ENCODE measurements at regions not wholly inside any gene's neighbourhood (a gene's known extent, or its start where the extent isn't known, plus 50 kb on each side); places are given as distances from the start of the nearest gene placed in this dataset.

- H3K27ac ChIP-seq (ENCODE audit: low read depth in 1 of 2, low read length in 2 of 2): no peak overlapping the region
- no peak overlapping the region for H3K4me3 ChIP-seq (ENCODE audit: low read depth in 1 of 3, low read length in 3 of 3)
- TF ChIP-seq YY1 (IDR thresholded peaks at IDR 0.05) (no peak), GABPA (IDR thresholded peaks at IDR 0.05 in 1 of 2, conservative IDR thresholded peaks at IDR 0.05 in 1 of 2) (no peak), FOXA2 (IDR thresholded peaks at IDR 0.05) (no peak), TAF1 (conservative IDR thresholded peaks at IDR 0.05) (no peak)
- DNase-seq (ENCODE audit: low spot score): no peak
- H3K4me1 ChIP-seq (ENCODE audit: control insufficient read depth in 4 of 4, insufficient read depth in 4 of 4, low read length in 3 of 4): no peaks in the 10 kb centered on the region
- no peaks in the 10 kb centered on the region for H3K9me3 ChIP-seq (ENCODE audit: control insufficient read depth in 4 of 4, low read length in 3 of 4)
- H3K9ac ChIP-seq (ENCODE audit: low read depth in 1 of 2, low read length in 2 of 2): no peak overlapping the region
- peaks cover 0 to 2% (median 0%) of the 10 kb centered on the region in 4 donors for H3K27me3 ChIP-seq (ENCODE audit: control insufficient read depth in 4 of 4, insufficient read depth in 4 of 4, low read length in 3 of 4)
- WGBS: 61% methylated on average over 4 of the region's 4 CpGs
- H3K36me3 ChIP-seq (ENCODE audit: control insufficient read depth in 4 of 4, insufficient read depth in 3 of 4, low read depth in 1 of 4, low read length in 3 of 4): no peaks in the 10 kb centered on the region
These were observed 445.3 kb upstream of the ROBO1 start for GRCh38 chr3:80213086-80213485.

- Histone ChIP-seq H3K9ac (ENCODE audit: low read depth in 1 of 2, low read length in 2 of 2) (no peak overlapping the region), H3K9me3 (ENCODE audit: control insufficient read depth in 4 of 4, low read length in 3 of 4) (no peaks in the 10 kb centered on the region), H3K4me1 (ENCODE audit: control insufficient read depth in 4 of 4, insufficient read depth in 4 of 4, low read length in 3 of 4) (no peaks in the 10 kb centered on the region), H3K4me3 (ENCODE audit: low read depth in 1 of 3, low read length in 3 of 3) (no peak overlapping the region), H3K36me3 (ENCODE audit: control insufficient read depth in 4 of 4, insufficient read depth in 3 of 4, low read depth in 1 of 4, low read length in 3 of 4) (no peaks in the 10 kb centered on the region), H3K27me3 (ENCODE audit: control insufficient read depth in 4 of 4, insufficient read depth in 4 of 4, low read length in 3 of 4) (no peaks in the 10 kb centered on the region), H3K27ac (ENCODE audit: low read depth in 1 of 2, low read length in 2 of 2) (no peak overlapping the region)
- DNase-seq (ENCODE audit: low spot score): no peak
- TF ChIP-seq MAX (IDR thresholded peaks at IDR 0.05) (no peak), RAD21 (IDR thresholded peaks at IDR 0.05) (no peak), FOXA1 (IDR thresholded peaks at IDR 0.05) (no peak), GABPA (IDR thresholded peaks at IDR 0.05 in 1 of 2, conservative IDR thresholded peaks at IDR 0.05 in 1 of 2) (no peak), EGR1 (IDR thresholded peaks at IDR 0.05; ENCODE audit: low read depth in 2 of 2) (no peak), SP1 (IDR thresholded peaks at IDR 0.05) (no peak), REST (IDR thresholded peaks at IDR 0.05) (no peak), RXRA (IDR thresholded peaks at IDR 0.05) (no peak), HNF4G (IDR thresholded peaks at IDR 0.05) (no peak), NR2F2 (IDR thresholded peaks at IDR 0.05) (no peak), CTCF (IDR thresholded peaks at IDR 0.05; ENCODE audit: low read depth, low read length, missing input control) (no peak), ATF3 (IDR thresholded peaks at IDR 0.05) (no peak), YY1 (IDR thresholded peaks at IDR 0.05) (no peak), HNF4A (conservative IDR thresholded peaks at IDR 0.05) (no peak)
- 39% methylated on average over 3 of the region's 3 CpGs for WGBS
These were observed 425.1 kb upstream of the ROBO1 start for GRCh38 chr3:80192936-80193335.
